Mesodermal cell (in vitro differentiated cells): ENCODE measurements at regions not wholly inside any gene's neighbourhood (a gene's known extent, or its start where the extent isn't known, plus 50 kb on each side); places are given as distances from the start of the nearest gene placed in this dataset.

ENCODE experiments used
- H3K27ac ChIP-seq: 2 replicates; pipeline ENCODE4 v1.7.0; 2013; ENCODE audit warnings: mild to moderate bottlenecking, low read depth, low read length, moderate library complexity; ENCODE audit not compliant: severe bottlenecking
- H3K36me3 ChIP-seq: 2 replicates; pipeline ENCODE4 v1.7.1; 2013; ENCODE audit warnings: mild to moderate bottlenecking, low read length, moderate library complexity; ENCODE audit not compliant: control insufficient read depth, insufficient read depth
- H3K4me1 ChIP-seq: one replicate; pipeline ENCODE4 v1.7.1; 2013; ENCODE audit warnings: mild to moderate bottlenecking, low read length; ENCODE audit not compliant: insufficient read depth, control insufficient read depth, poor library complexity, severe bottlenecking
- H3K4me3 ChIP-seq: 2 replicates; pipeline ENCODE4 v1.7.0; 2013; ENCODE audit warnings: low read length, control low read depth, mild to moderate bottlenecking; ENCODE audit not compliant: insufficient read depth, poor library complexity, severe bottlenecking; ENCODE audit errors: extremely low read depth
- H3K9me3 ChIP-seq: 2 replicates; pipeline ENCODE4 v1.7.1; 2013; ENCODE audit warnings: mild to moderate bottlenecking, low read length, moderate library complexity; ENCODE audit not compliant: control insufficient read depth
- WGBS, 2 experiments: methylation state at CpG; one replicate each; pipeline ENCODE4 v1.1.5; 2013; ENCODE audit warnings: missing lambda C conversion rate in 2 of 2; ENCODE audit not compliant: insufficient coverage in 2 of 2; 5-methylcytosine and 5-hydroxymethylcytosine counted together

DNA sequence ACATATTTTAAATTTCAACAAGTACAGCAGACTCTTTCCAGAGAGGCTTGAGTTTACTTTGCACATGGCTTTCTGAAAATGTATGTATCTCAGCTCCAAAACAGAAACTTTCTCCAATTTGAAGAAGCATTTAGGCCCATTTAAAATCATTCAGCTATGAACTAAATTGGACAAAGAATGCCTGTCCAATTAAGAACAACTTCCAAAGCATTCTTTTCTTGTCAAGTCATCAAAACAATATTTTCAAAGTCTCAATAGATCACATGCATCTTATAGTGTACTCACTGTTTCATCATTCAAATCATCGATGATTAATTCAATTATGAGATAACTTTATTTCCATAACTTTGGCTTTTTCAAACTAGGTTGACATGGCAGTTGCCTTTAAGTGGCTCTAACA, 95.2 kb downstream of the KBTBD8 start:
- no peak overlapping the region for H3K4me3 ChIP-seq
- peaks cover 7% of the 10 kb centered on the region for H3K4me1 ChIP-seq
- no peaks in the 10 kb centered on the region for H3K9me3 ChIP-seq
- H3K36me3 ChIP-seq: no peaks in the 10 kb centered on the region
- no peak overlapping the region for H3K27ac ChIP-seq
- WGBS, 2 experiments: no CpG with 5 or more reads among the region's 1 CpG

DNA sequence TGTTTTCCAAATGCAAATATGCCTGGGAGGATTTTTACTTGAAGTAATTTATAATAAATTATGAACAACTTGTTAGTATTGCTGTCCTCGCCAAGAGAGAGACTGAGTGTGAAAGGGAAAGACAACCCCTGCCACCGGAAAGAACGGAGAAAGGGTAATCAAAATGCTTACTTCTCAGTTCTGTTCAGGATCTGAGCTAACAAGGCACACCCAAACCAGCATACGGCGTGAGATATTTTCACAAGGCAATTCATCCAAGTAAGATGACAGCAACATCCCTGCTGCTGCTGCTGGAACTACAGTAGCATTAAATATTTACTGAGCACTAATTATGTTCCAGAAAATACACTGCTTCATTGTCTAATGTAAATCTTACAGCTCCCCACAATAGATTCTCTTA, 96.1 kb downstream of the KBTBD8 start:
- peaks cover 7% of the 10 kb centered on the region for H3K4me1 ChIP-seq
- H3K4me3 ChIP-seq: no peak overlapping the region
- H3K27ac ChIP-seq: no peak overlapping the region
- no peaks in the 10 kb centered on the region for H3K9me3 ChIP-seq
- H3K36me3 ChIP-seq: no peaks in the 10 kb centered on the region
- whole genome bisulfite sequencing, 2 experiments: 79 to 88% methylated on average over 2 of the region's 5 CpGs

GRCh38 chr3:67094774-67095173, 96.7 kb downstream of the KBTBD8 start:
- no peaks in the 10 kb centered on the region for H3K9me3 ChIP-seq
- peak overlapping the region; percentile 10 for H3K27ac ChIP-seq
- peaks cover 7% of the 10 kb centered on the region for H3K4me1 ChIP-seq
- no peak overlapping the region for H3K4me3 ChIP-seq
- 100% methylated on average over 1 of the region's 1 CpG; no CpG with 5 or more reads in 1 of the 2 experiments for WGBS, 2 experiments
- H3K36me3 ChIP-seq: no peaks in the 10 kb centered on the region

DNA sequence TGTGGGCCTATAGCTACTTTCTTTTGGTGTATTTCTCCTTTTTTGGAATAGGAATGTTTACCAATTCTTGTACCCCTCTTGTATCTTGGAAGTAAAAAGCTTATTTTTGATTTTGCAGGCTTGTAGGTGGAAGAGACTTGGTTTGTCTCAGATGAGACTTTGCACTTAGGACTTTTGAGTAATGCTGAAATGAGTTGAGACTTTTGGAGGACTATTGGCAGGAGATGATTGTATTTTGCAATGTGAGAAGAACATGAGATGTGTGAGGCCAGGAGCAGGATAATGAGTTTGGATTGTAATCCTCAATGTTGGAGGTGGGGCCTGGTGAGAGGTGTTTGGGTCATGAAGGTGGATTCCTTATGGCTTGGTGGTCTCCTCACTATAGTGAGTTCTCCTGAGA, 106.3 kb downstream of the KBTBD8 start:
- H3K4me3 ChIP-seq: no peak overlapping the region
- H3K9me3 ChIP-seq: no peaks in the 10 kb centered on the region
- H3K27ac ChIP-seq: no peak overlapping the region
- H3K4me1 ChIP-seq: no peaks in the 10 kb centered on the region
- no peaks in the 10 kb centered on the region for H3K36me3 ChIP-seq

DNA sequence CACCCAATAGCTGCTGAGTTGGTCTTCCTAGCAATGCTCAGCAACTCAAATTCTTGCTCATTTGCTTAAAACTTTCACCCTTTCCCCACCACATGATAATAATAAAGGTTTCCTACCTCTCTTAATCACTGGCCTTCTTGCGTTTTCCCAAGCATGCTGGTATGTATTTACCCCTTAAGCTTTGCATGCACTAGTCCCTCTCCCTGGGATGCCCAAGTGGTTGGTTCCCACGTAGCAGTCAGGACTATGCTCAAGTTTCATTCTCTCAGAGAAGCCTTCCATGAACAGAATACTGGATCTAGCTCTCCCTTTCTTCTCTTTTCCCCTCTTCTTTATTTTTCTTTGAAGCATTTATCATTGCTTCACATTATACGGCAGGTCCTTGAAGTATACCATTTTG, 108.8 kb downstream of the KBTBD8 start:
- WGBS, 2 experiments: 55 to 74% methylated on average over 2 of the region's 3 CpGs
- Histone ChIP-seq H3K4me1 (no peaks in the 10 kb centered on the region), H3K27ac (no peak overlapping the region), H3K4me3 (no peak overlapping the region), H3K36me3 (no peaks in the 10 kb centered on the region), H3K9me3 (no peaks in the 10 kb centered on the region)

GRCh38 chr3:67109651-67110204, 111.6 kb downstream of the KBTBD8 start:
- no peak overlapping the region for H3K4me3 ChIP-seq
- whole genome bisulfite sequencing, 2 experiments: 100% methylated on average over 1 of the region's 3 CpGs
- no peaks in the 10 kb centered on the region for H3K36me3 ChIP-seq
- H3K4me1 ChIP-seq: no peaks in the 10 kb centered on the region
- no peak overlapping the region for H3K27ac ChIP-seq
- no peaks in the 10 kb centered on the region for H3K9me3 ChIP-seq

GRCh38 chr3:67113802-67114407, 115.8 kb downstream of the KBTBD8 start:
- Histone ChIP-seq H3K27ac (no peak overlapping the region), H3K4me3 (no peak overlapping the region), H3K4me1 (no peaks in the 10 kb centered on the region), H3K36me3 (no peaks in the 10 kb centered on the region), H3K9me3 (no peaks in the 10 kb centered on the region)
- 17 to 83% methylated on average over 1 to 6 of the region's 6 CpGs for WGBS, 2 experiments

- Histone ChIP-seq H3K4me3 (no peak overlapping the region), H3K4me1 (no peaks in the 10 kb centered on the region)
- WGBS, 2 experiments: no CpG with 5 or more reads among the region's 1 CpG
Observed at GRCh38 chr3:67118122-67118521, 120.0 kb downstream of the KBTBD8 start.

DNA sequence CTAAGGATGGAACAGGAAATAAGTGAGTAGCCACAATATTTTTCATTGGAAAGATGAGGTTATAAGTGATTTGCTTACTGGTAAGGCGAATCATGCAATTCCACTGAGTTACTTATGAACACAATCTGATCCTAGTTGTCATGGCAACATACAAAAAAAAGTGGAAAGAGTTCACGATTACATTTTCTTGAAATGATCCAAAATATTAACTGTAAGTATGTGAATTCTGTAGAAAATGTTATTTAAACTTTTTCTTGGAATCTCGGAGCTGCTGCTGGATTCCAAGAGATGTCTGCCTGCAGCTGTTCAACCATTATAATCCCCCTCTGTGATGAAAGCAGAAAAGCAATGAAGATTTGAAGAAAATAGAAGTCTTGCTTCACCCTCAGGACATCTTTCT, 120.5 kb downstream of the KBTBD8 start:
- H3K4me3 ChIP-seq: no peak overlapping the region
- WGBS, 2 experiments: 80% methylated on average over 1 of the region's 3 CpGs; no CpG with 5 or more reads in 1 of the 2 experiments
- H3K9me3 ChIP-seq: no peaks in the 10 kb centered on the region
- H3K4me1 ChIP-seq: no peaks in the 10 kb centered on the region
- no peak overlapping the region for H3K27ac ChIP-seq
- H3K36me3 ChIP-seq: no peaks in the 10 kb centered on the region

More at GRCh38 chr3:67118122-67118521, 120.0 kb downstream of the KBTBD8 start:
- no peaks in the 10 kb centered on the region for H3K9me3 ChIP-seq
- no peaks in the 10 kb centered on the region for H3K36me3 ChIP-seq
- H3K27ac ChIP-seq: no peak overlapping the region

GRCh38 chr3:67123914-67124313, 125.8 kb downstream of the KBTBD8 start:
- H3K4me3 ChIP-seq: no peak overlapping the region
- WGBS, 2 experiments: 86 to 87% methylated on average over 5 of the region's 5 CpGs
- no peaks in the 10 kb centered on the region for H3K36me3 ChIP-seq
- H3K4me1 ChIP-seq: no peaks in the 10 kb centered on the region
- no peaks in the 10 kb centered on the region for H3K9me3 ChIP-seq
- H3K27ac ChIP-seq: no peak overlapping the region

GRCh38 chr3:67127254-67127653, 129.1 kb downstream of the KBTBD8 start:
- Histone ChIP-seq H3K9me3 (no peaks in the 10 kb centered on the region), H3K4me3 (no peak overlapping the region), H3K4me1 (no peaks in the 10 kb centered on the region), H3K36me3 (no peaks in the 10 kb centered on the region), H3K27ac (no peak overlapping the region)
- WGBS, 2 experiments: 79 to 86% methylated on average over 1 to 2 of the region's 3 CpGs
